GM13977 (cell line): ENCODE measurements at regions not wholly inside any gene's neighbourhood (a gene's known extent, or its start where the extent isn't known, plus 50 kb on each side); places are given as distances from the start of the nearest gene placed in this dataset.

Experiments used
- DNase-seq: peaks from one replicate; pipeline ENCODE4 v3.0.0; 2012; ENCODE audit warnings: low spot score
- CTCF ChIP-seq: IDR thresholded peaks from 2 replicates; pipeline ENCODE4 v1.5.1; 2012; ENCODE audit warnings: mild to moderate bottlenecking, control low read depth; ENCODE audit not compliant: insufficient read depth; ENCODE audit errors: extremely low read depth, missing control alignments
- in situ Hi-C: fragments of 300-500 bp; cut with MboI; formaldehyde crosslinking; loops from one replicate; pipeline ENCODE4 v1.12.0; 2022; ENCODE audit warnings: low sequenced_read_pairs, low pct_unique_long_range_greater_than_20kb, mixed read lengths, inconsistent platforms; ENCODE audit not compliant: unreplicated experiment

- no peak for TF ChIP-seq CTCF
- in situ Hi-C loops: no loop called here
- DNase-seq: no peak
Measured at GRCh38 chr9:87389936-87390335, 107.7 kb upstream of the DAPK1 start.

- in situ Hi-C loops: no loop called here
- DNase-seq: no peak
- TF ChIP-seq CTCF: no peak
Measured at GRCh38 chr9:87390361-87390760, 107.3 kb upstream of the DAPK1 start.

- no peak for TF ChIP-seq CTCF
- in situ Hi-C loops: no loop called here
- no peak for DNase-seq
Measured at GRCh38 chr9:87392086-87392485, 105.6 kb upstream of the DAPK1 start.

- DNase-seq: no peak
- TF ChIP-seq CTCF: no peak
- in situ Hi-C loops: no loop called here
Measured at GRCh38 chr9:87393706-87394230, 103.9 kb upstream of the DAPK1 start.

GRCh38 chr9:87395804-87396479 lies 101.7 kb upstream of the DAPK1 start:
- no peak for TF ChIP-seq CTCF
- in situ Hi-C loops: no loop called here
- DNase-seq: no peak

- in situ Hi-C loops: no loop called here
- no peak for TF ChIP-seq CTCF
- DNase-seq: no peak
Measured at GRCh38 chr9:87401681-87402080, 96.0 kb upstream of the DAPK1 start.
